Transverse colon (tissue), 4 donors: ENCODE measurements at regions not wholly inside any gene's neighbourhood (a gene's known extent, or its start where the extent isn't known, plus 50 kb on each side); places are given as distances from the start of the nearest gene placed in this dataset.

ENCODE experiments used
- DNase-seq: peaks from one replicate; pipeline ENCODE4 v3.0.0-alpha.2; 2019
- H3K27ac ChIP-seq, 4 donors: fragments of 200-600 bp; sonication (generic); 2 replicates each; pipeline ENCODE4 v1.5.1; 2016 to 2018; ENCODE audit warnings: inconsistent platforms in 4 of 4
- H3K27me3 ChIP-seq: fragments of 200-600 bp; sonication (generic); 2 replicates; pipeline ENCODE4 v1.5.1; 2017; ENCODE audit warnings: inconsistent platforms
- H3K36me3 ChIP-seq, 4 donors: fragments of 200-600 bp; sonication (generic); 2 replicates each; pipeline ENCODE4 v1.5.1; 2017 to 2019; ENCODE audit warnings: inconsistent platforms in 4 of 4
- H3K4me1 ChIP-seq, 4 donors: fragments of 200-600 bp; sonication (generic); 2 replicates each; pipeline ENCODE4 v1.5.1; 2017 to 2020; ENCODE audit warnings: inconsistent platforms in 4 of 4
- H3K4me3 ChIP-seq, 4 donors: fragments of 200-600 bp; sonication (generic); 1 replicate in 1 of 4; 2 replicates in 3 of 4; pipeline versions ENCODE4 v1.5.1 to v1.6.1; 2017 to 2019; ENCODE audit warnings: inconsistent platforms in 4 of 4
- H3K9me3 ChIP-seq, 2 donors: fragments of 200-600 bp; sonication (generic); 2 replicates each; pipeline ENCODE4 v1.5.1; 2017 to 2019; ENCODE audit warnings: inconsistent platforms in 2 of 2
- EP300 ChIP-seq: sonication (generic); formaldehyde crosslinking; IDR thresholded peaks from one replicate; pipeline ENCODE4 v1.6.1; 2017; ENCODE audit warnings: antibody characterized with exemption, low read depth
- POLR2A ChIP-seq: fragments of 450-650 bp; IDR thresholded peaks from one replicate; pipeline ENCODE4 v1.6.1; 2016; ENCODE audit warnings: antibody characterized with exemption, mild to moderate bottlenecking, moderate library complexity
- POLR2AphosphoS5 ChIP-seq, 3 donors: sonication (generic); formaldehyde crosslinking; IDR thresholded peaks; one replicate each; pipeline ENCODE4 v1.6.1; 2016; ENCODE audit warnings: antibody characterized with exemption in 3 of 3
- WGBS, 2 donors: methylation state at CpG; one replicate each; pipeline ENCODE4 v1.1.5; 2018; ENCODE audit warnings: low coverage in 1 of 2; 5-methylcytosine and 5-hydroxymethylcytosine counted together
- in situ Hi-C, 4 donors: fragments of 200-750 bp; cut with MboI; loops; one replicate each; pipeline versions ENCODE4 v1.15.0 to v1.15.1; 2017; ENCODE audit warnings: low sequenced_read_pairs in 3 of 4, low pct_ligation_motif_present in 1 of 4, low pct_unique_long_range_greater_than_20kb in 1 of 4
- intact Hi-C: fragments of 100-400 bp; cut with DNase I; formaldehyde crosslinking; loops from one replicate; pipeline ENCODE4 v1.15.1; 2023; ENCODE audit warnings: low total_unique reads
- TF ChIP-seq, protein P1 (sequence below), 5 experiments: fragments of 200-600 bp in 3 of 5; fragments of 450-650 bp in 2 of 5; sonication (generic) in 3 of 5; IDR thresholded peaks; 1 replicate in 2 of 5; 2 replicates in 3 of 5; pipeline ENCODE4 v1.5.1; 2016 to 2017; ENCODE audit warnings: antibody characterized with exemption in 5 of 5, inconsistent platforms in 3 of 5, mild to moderate bottlenecking in 2 of 5, moderate library complexity in 1 of 5

GRCh38 chr10:70981936-70982335 is 93.6 kb upstream of the PCBD1 start:
- in situ Hi-C loops, result no loop called here

GRCh38 chr10:70982443-70982842 is 94.1 kb upstream of the PCBD1 start:
- TF ChIP-seq POLR2A (no peak), POLR2AphosphoS5 (IDR thresholded peaks at IDR 0.05) (no peak), EP300 (no peak)
- TF ChIP-seq, protein P1, sequence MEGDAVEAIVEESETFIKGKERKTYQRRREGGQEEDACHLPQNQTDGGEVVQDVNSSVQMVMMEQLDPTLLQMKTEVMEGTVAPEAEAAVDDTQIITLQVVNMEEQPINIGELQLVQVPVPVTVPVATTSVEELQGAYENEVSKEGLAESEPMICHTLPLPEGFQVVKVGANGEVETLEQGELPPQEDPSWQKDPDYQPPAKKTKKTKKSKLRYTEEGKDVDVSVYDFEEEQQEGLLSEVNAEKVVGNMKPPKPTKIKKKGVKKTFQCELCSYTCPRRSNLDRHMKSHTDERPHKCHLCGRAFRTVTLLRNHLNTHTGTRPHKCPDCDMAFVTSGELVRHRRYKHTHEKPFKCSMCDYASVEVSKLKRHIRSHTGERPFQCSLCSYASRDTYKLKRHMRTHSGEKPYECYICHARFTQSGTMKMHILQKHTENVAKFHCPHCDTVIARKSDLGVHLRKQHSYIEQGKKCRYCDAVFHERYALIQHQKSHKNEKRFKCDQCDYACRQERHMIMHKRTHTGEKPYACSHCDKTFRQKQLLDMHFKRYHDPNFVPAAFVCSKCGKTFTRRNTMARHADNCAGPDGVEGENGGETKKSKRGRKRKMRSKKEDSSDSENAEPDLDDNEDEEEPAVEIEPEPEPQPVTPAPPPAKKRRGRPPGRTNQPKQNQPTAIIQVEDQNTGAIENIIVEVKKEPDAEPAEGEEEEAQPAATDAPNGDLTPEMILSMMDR (IDR thresholded peaks at IDR 0.05), result no peak
- DNase-seq, result no peak
- Histone ChIP-seq H3K4me3 (no peak overlapping the region), H3K36me3 (no peaks in the 10 kb centered on the region), H3K27ac (no peak overlapping the region), H3K4me1 (peaks cover 0 to 4% (median 0%) of the 10 kb centered on the region in 4 donors), H3K27me3 (no peaks in the 10 kb centered on the region), H3K9me3 (no peaks in the 10 kb centered on the region)
- 28 to 42% methylated on average over 2 to 3 of the region's 3 CpGs for WGBS, 2 donors
- in situ Hi-C loops, result no loop called here
- intact Hi-C loops, result no loop called here

More at GRCh38 chr10:70981936-70982335, 93.6 kb upstream of the PCBD1 start:
- intact Hi-C loops, result no loop called here
- H3K4me1 ChIP-seq, result peaks cover 0 to 4% (median 0%) of the 10 kb centered on the region in 4 donors
- DNase-seq, result no peak
- no peak overlapping the region for H3K4me3 ChIP-seq
- no peaks in the 10 kb centered on the region for H3K9me3 ChIP-seq
- WGBS, 2 donors, result 80 to 93% methylated on average over 4 to 6 of the region's 6 CpGs
- TF ChIP-seq POLR2A (no peak), POLR2AphosphoS5 (IDR thresholded peaks at IDR 0.05) (no peak)
- TF ChIP-seq, protein P1 (IDR thresholded peaks at IDR 0.05), result no peak
- no peak overlapping the region for H3K27ac ChIP-seq
- no peaks in the 10 kb centered on the region for H3K27me3 ChIP-seq
- H3K36me3 ChIP-seq, result no peaks in the 10 kb centered on the region

GRCh38 chr10:70984986-70985722 is 96.8 kb upstream of the PCBD1 start:
- no peak for TF ChIP-seq EP300
- TF ChIP-seq, protein P1 (IDR thresholded peaks at IDR 0.05), result no peak
- TF ChIP-seq POLR2AphosphoS5 (IDR thresholded peaks at IDR 0.05), result no peak
- TF ChIP-seq POLR2A, result no peak
- Histone ChIP-seq H3K36me3 (no peaks in the 10 kb centered on the region), H3K9me3 (no peaks in the 10 kb centered on the region), H3K4me1 (peaks cover 0 to 4% (median 0%) of the 10 kb centered on the region in 4 donors), H3K27ac (peak overlapping the region; percentile 12 to 48 (median 24)), H3K4me3 (no peak overlapping the region), H3K27me3 (no peaks in the 10 kb centered on the region)
- DNase-seq, result no peak
- intact Hi-C loops, result no loop called here
- in situ Hi-C loops, result no loop called here
- WGBS, 2 donors, result 55 to 75% methylated on average over 6 to 8 of the region's 8 CpGs

GRCh38 chr10:70985824-70986622 is 97.7 kb upstream of the PCBD1 start:
- in situ Hi-C loops, result no loop called here

More at GRCh38 chr10:70985824-70986622, 97.7 kb upstream of the PCBD1 start:
- Histone ChIP-seq H3K27me3 (no peaks in the 10 kb centered on the region), H3K4me1 (peaks cover 0 to 4% (median 0%) of the 10 kb centered on the region in 4 donors), H3K36me3 (no peaks in the 10 kb centered on the region), H3K27ac (peak overlapping the region in 2 of 4 donors; percentile 27 to 48), H3K4me3 (no peak overlapping the region), H3K9me3 (no peaks in the 10 kb centered on the region)
- DNase-seq, result peak; percentile 48
- intact Hi-C loops, result no loop called here
- TF ChIP-seq POLR2AphosphoS5 (IDR thresholded peaks at IDR 0.05), result peak in 1 of 3 donors; percentile 46
- TF ChIP-seq, protein P1 (IDR thresholded peaks at IDR 0.05), result no peak
- 68% methylated on average over 4 to 13 of the region's 13 CpGs for WGBS, 2 donors
